ENCODE measurements at regions not wholly inside any gene's neighbourhood (a gene's known extent, or its start where the extent isn't known, plus 50 kb on each side); places are given as distances from the start of the nearest gene placed in this dataset.

DNA sequence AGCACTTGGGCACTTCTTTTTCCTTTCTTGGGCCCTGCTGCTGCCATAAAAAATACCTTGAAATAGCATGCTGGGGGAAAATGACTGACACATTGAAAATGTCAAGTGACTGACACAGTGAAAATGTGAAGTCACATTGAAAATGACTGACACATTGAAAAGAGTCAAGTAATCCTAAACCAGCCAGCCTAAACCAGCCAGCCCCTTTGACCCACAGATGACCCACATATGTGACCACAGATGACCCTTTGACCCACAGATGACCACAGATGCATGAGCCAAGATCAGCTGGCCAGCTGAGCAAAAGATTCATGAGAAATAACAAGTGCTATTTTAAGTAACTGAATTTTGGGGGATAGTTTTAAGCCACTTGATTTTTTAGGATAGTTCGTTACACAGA is 97.8 kb upstream of the SLC28A3 start:
- no peak for FAIRE-seq
- CTCF ChIA-PET: interaction anchor here (1.1 kb wide), 1 partner anchor 41 kb away, joined by 4 read pairs; no protein-coding TSS in a partner anchor

DNA sequence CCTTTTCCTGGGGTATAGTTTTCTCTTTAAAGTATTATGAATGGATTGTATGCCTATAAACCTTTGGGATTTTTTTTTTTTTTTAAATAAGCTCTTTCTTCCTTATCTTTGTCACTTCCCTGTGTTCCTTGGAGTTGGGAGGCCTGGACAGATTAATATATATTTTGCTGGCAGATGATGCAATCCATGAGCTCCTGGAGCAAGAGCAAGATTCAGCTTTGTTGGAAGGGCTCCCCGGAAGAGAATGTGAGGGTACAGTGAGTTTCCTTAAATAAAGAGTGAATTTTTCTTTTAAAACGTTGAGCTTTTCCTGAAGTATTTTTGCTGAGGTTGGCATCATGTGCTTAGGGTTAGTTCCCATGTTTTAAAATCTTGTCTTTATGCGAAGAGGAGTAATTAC is 98.7 kb upstream of the SLC28A3 start:
- TF ChIP-seq, protein P1, sequence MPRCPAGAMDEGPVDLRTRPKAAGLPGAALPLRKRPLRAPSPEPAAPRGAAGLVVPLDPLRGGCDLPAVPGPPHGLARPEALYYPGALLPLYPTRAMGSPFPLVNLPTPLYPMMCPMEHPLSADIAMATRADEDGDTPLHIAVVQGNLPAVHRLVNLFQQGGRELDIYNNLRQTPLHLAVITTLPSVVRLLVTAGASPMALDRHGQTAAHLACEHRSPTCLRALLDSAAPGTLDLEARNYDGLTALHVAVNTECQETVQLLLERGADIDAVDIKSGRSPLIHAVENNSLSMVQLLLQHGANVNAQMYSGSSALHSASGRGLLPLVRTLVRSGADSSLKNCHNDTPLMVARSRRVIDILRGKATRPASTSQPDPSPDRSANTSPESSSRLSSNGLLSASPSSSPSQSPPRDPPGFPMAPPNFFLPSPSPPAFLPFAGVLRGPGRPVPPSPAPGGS (IDR thresholded peaks at IDR 0.05): no peak
- no peak for TF ChIP-seq HEYL (CRISPR knock-in tag; IDR thresholded peaks at IDR 0.05)
- no peak for TF ChIP-seq PBX3 (IDR thresholded peaks at IDR 0.05)
- TF ChIP-seq POLR2A (IDR thresholded peaks at IDR 0.05; ENCODE audit: low read length): no peak
- TF ChIP-seq, protein P2, sequence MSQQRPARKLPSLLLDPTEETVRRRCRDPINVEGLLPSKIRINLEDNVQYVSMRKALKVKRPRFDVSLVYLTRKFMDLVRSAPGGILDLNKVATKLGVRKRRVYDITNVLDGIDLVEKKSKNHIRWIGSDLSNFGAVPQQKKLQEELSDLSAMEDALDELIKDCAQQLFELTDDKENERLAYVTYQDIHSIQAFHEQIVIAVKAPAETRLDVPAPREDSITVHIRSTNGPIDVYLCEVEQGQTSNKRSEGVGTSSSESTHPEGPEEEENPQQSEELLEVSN (IDR thresholded peaks at IDR 0.05; ENCODE audit: borderline replicate concordance, low read depth): no peak
- TF ChIP-seq HOXB5 (CRISPR knock-in tag; IDR thresholded peaks at IDR 0.05): no peak
- no peak for FAIRE-seq
- no peak overlapping the region for H3K27ac ChIP-seq
- H3K4me2 ChIP-seq: no peak overlapping the region
- WGBS (ENCODE audit: missing lambda C conversion rate): 13% methylated on average over 3 of the region's 3 CpGs
- no peak for DNase-seq (ENCODE audit: low read depth in 1 of 2, low spot score in 1 of 2)
- no peak for ATAC-seq
- no peaks in the 10 kb centered on the region for H3K4me1 ChIP-seq
- POLR2A ChIA-PET: no interaction called here
- H3K4me3 ChIP-seq: no peak overlapping the region
- CTCF ChIA-PET: interaction anchor here (0.7 to 1.1 kb wide), 3 partner anchors 10 to 42 kb away, joined by 3 to 4 read pairs (median 3); no protein-coding TSS in a partner anchor
- H3K9me3 ChIP-seq: no peaks in the 10 kb centered on the region

More for the DNA sequence above, 97.8 kb upstream of the SLC28A3 start:
- TF ChIP-seq RCOR1 (IDR thresholded peaks at IDR 0.05; ENCODE audit: low read depth, low read length): no peak
- TF ChIP-seq ZFP36 (IDR thresholded peaks at IDR 0.05; ENCODE audit: borderline replicate concordance, partially characterized antibody): no peak
- TF ChIP-seq HDAC2 (IDR thresholded peaks at IDR 0.05): no peak
- TF ChIP-seq ZNF302 (CRISPR knock-in tag; IDR thresholded peaks at IDR 0.05): no peak
- TF ChIP-seq KDM1A (IDR thresholded peaks at IDR 0.05; ENCODE audit: low read depth): no peak
- no peak for TF ChIP-seq MYC (IDR thresholded peaks at IDR 0.05; ENCODE audit: borderline replicate concordance, low read length)
- no peak for TF ChIP-seq RNF2 (IDR thresholded peaks at IDR 0.05; ENCODE audit: borderline replicate concordance, low read depth)
- TF ChIP-seq FOSB (CRISPR knock-in tag; IDR thresholded peaks at IDR 0.05): no peak
- no peak for TF ChIP-seq NFE2L2 (conservative IDR thresholded peaks at IDR 0.05; ENCODE audit: low read length)
- TF ChIP-seq FOXS1 (CRISPR knock-in tag; IDR thresholded peaks at IDR 0.05): no peak
- no peak for TF ChIP-seq JUN (IDR thresholded peaks at IDR 0.05)
- TF ChIP-seq, protein P3, sequence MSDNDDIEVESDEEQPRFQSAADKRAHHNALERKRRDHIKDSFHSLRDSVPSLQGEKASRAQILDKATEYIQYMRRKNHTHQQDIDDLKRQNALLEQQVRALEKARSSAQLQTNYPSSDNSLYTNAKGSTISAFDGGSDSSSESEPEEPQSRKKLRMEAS (IDR thresholded peaks at IDR 0.05): no peak
- TF ChIP-seq CHD2 (IDR thresholded peaks at IDR 0.05; ENCODE audit: low read length, partially characterized antibody): no peak
- TF ChIP-seq MAZ (IDR thresholded peaks at IDR 0.05; ENCODE audit: borderline replicate concordance, low read depth, low read length): no peak
- no peak for TF ChIP-seq MAFK (IDR thresholded peaks at IDR 0.05; ENCODE audit: partially characterized antibody)
- no peak for TF ChIP-seq GATA3 (IDR thresholded peaks at IDR 0.05; ENCODE audit: borderline replicate concordance)
- Histone ChIP-seq H3K9me3 (no peaks in the 10 kb centered on the region), H3K27ac (no peak overlapping the region), H3K4me2 (no peak overlapping the region), H3K4me3 (no peak overlapping the region), H3K4me1 (no peaks in the 10 kb centered on the region)
- POLR2A ChIA-PET: no interaction called here
- WGBS (ENCODE audit: missing lambda C conversion rate): 8% methylated on average over 1 of the region's 1 CpG
- no peak for DNase-seq (ENCODE audit: low read depth in 1 of 2, low spot score in 1 of 2)
- ATAC-seq: no peak

DNA sequence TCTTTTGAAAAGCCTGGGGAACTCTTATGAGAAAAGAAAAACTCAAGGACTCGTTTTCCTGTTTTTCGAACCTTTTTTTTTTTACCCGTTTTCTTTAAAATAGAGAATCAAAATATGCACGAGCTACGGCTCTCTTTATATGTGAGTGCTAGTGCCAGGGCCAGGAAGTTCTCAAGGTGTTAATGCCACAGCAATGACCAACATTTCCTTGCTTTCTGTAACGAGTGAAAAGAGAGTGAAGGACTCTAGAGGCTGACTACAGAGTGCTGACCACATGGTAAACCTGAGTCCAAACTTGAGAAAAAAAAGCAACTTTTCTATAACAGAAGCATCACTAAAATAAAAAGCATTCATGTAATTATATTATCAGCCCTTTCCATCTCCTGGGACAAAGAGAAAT is 102.2 kb upstream of the SLC28A3 start:
- CTCF ChIA-PET: no interaction called here
- POLR2A ChIA-PET: no interaction called here
- DNase-seq (ENCODE audit: low read depth in 1 of 2, low spot score in 1 of 2): no peak
- no peak overlapping the region for H3K4me3 ChIP-seq
- H3K4me2 ChIP-seq: no peak overlapping the region
- no peak for ATAC-seq
- FAIRE-seq: no peak
- H3K27ac ChIP-seq: no peak overlapping the region
- no peaks in the 10 kb centered on the region for H3K4me1 ChIP-seq
- no peaks in the 10 kb centered on the region for H3K9me3 ChIP-seq
- WGBS (ENCODE audit: missing lambda C conversion rate): 19% methylated on average over 6 of the region's 6 CpGs
- TF ChIP-seq KDM5A (IDR thresholded peaks at IDR 0.05): no peak
- TF ChIP-seq ZNF302 (CRISPR knock-in tag; IDR thresholded peaks at IDR 0.05): no peak
- TF ChIP-seq HES2 (IDR thresholded peaks at IDR 0.05): no peak
- TF ChIP-seq HEYL (CRISPR knock-in tag; IDR thresholded peaks at IDR 0.05): no peak
- no peak for TF ChIP-seq TP53 (CRISPR knock-in tag; IDR thresholded peaks at IDR 0.05)
- no peak for TF ChIP-seq ELK1 (IDR thresholded peaks at IDR 0.05; ENCODE audit: low read depth, low read length)
- no peak for TF ChIP-seq FOXS1 (CRISPR knock-in tag; IDR thresholded peaks at IDR 0.05)
- TF ChIP-seq ZSCAN20 (CRISPR knock-in tag; IDR thresholded peaks at IDR 0.05): no peak
- TF ChIP-seq RAD21 (conservative IDR thresholded peaks at IDR 0.05 in 1 of 2, IDR thresholded peaks at IDR 0.05 in 1 of 2): no peak
- no peak for TF ChIP-seq HOXA7 (CRISPR knock-in tag; IDR thresholded peaks at IDR 0.05)
- no peak for TF ChIP-seq HDAC2 (IDR thresholded peaks at IDR 0.05)
- no peak for TF ChIP-seq BHLHE40 (IDR thresholded peaks at IDR 0.05; ENCODE audit: low read depth, low read length)
- TF ChIP-seq, protein P4, sequence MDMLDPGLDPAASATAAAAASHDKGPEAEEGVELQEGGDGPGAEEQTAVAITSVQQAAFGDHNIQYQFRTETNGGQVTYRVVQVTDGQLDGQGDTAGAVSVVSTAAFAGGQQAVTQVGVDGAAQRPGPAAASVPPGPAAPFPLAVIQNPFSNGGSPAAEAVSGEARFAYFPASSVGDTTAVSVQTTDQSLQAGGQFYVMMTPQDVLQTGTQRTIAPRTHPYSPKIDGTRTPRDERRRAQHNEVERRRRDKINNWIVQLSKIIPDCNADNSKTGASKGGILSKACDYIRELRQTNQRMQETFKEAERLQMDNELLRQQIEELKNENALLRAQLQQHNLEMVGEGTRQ (IDR thresholded peaks at IDR 0.05): no peak
- TF ChIP-seq NR3C1 (IDR thresholded peaks at IDR 0.05): no peak
- TF ChIP-seq GATA3 (IDR thresholded peaks at IDR 0.05; ENCODE audit: borderline replicate concordance): no peak
- no peak for TF ChIP-seq TFCP2L1 (CRISPR knock-in tag; IDR thresholded peaks at IDR 0.05)

All from A549 (cell line).